CD4-positive, alpha-beta T cell (primary cell): ENCODE measurements at regions not wholly inside any gene's neighbourhood (a gene's known extent, or its start where the extent isn't known, plus 50 kb on each side); places are given as distances from the start of the nearest gene placed in this dataset.

Experiments
- ATAC-seq: fragments of 200-7000 bp; cut with Tn5 transposase; one replicate; pipeline ENCODE4 v1.10.0; 2022; ENCODE audit warnings: mild to moderate bottlenecking; ENCODE audit not compliant: poor library complexity
- CTCF ChIA-PET: fragments of 350-600 bp; sonication (Branson Sonifier 250); formaldehyde crosslinking; loops from one replicate; lab custom pipeline; 2021; ENCODE audit warnings: antibody characterized with exemption, inconsistent platforms; lab: Charles Lee
- POLR2A ChIA-PET: fragments of 350-600 bp; sonication (Branson Sonifier 250); formaldehyde crosslinking; loops from one replicate; lab custom pipeline; 2021; ENCODE audit warnings: antibody characterized with exemption, inconsistent platforms; lab: Charles Lee
- DNase-seq, 14 experiments: peaks; one replicate each; pipeline ENCODE4 v3.0.0-alpha.2; 2013 to 2020; ENCODE audit warnings: mixed read lengths in 2 of 14
- H3K27ac ChIP-seq, 2 donors: one replicate each; pipeline versions ENCODE4 v1.5.1 to v1.7.0; 2013; ENCODE audit warnings: low read length in 2 of 2, low read depth in 1 of 2, mild to moderate bottlenecking in 1 of 2
- H3K27me3 ChIP-seq, 2 experiments: 1 replicate in 1 of 2; 2 replicates in 1 of 2; pipeline versions ENCODE4 v1.6.1 to v1.7.0; 2013; ENCODE audit warnings: low read length in 2 of 2, control low read depth in 1 of 2, mild to moderate bottlenecking in 1 of 2, moderate library complexity in 1 of 2; ENCODE audit not compliant: insufficient read depth in 2 of 2, control insufficient read depth in 1 of 2
- H3K36me3 ChIP-seq: one replicate; pipeline ENCODE4 v1.6.1; 2013; ENCODE audit warnings: low read length, control low read depth; ENCODE audit not compliant: insufficient read depth
- H3K4me1 ChIP-seq: one replicate; pipeline ENCODE4 v1.6.1; 2013; ENCODE audit warnings: low read length, control low read depth; ENCODE audit not compliant: insufficient read depth
- H3K4me3 ChIP-seq: one replicate; pipeline ENCODE4 v1.5.1; 2013; ENCODE audit warnings: mild to moderate bottlenecking, low read length, moderate library complexity
- H3K9me3 ChIP-seq, 2 experiments: 1 replicate in 1 of 2; 2 replicates in 1 of 2; pipeline versions ENCODE4 v1.6.1 to v1.7.0; 2013; ENCODE audit warnings: low read length in 2 of 2, mild to moderate bottlenecking in 2 of 2, control low read depth in 1 of 2, moderate library complexity in 1 of 2; ENCODE audit not compliant: control insufficient read depth in 1 of 2, insufficient read depth in 1 of 2
- H3K27ac Mint-ChIP-seq: one replicate; pipeline ENCODE4 v1.8.0; 2020; ENCODE audit warnings: mixed read lengths
- H3K27me3 Mint-ChIP-seq: one replicate; pipeline ENCODE4 v1.8.0; 2021; ENCODE audit warnings: mixed read lengths
- H3K36me3 Mint-ChIP-seq: one replicate; pipeline ENCODE4 v1.8.0; 2021; ENCODE audit warnings: low read depth, mixed read lengths
- H3K4me1 Mint-ChIP-seq: one replicate; pipeline ENCODE4 v1.8.0; 2021; ENCODE audit warnings: low read depth, mixed read lengths
- H3K4me3 Mint-ChIP-seq: one replicate; pipeline ENCODE4 v1.8.0; 2020; ENCODE audit warnings: mild to moderate bottlenecking, mixed read lengths
- H3K9me3 Mint-ChIP-seq: one replicate; pipeline ENCODE4 v1.8.0; 2020; ENCODE audit warnings: mixed read lengths
- CTCF ChIP-seq: fragments of 200-600 bp; IDR thresholded peaks from one replicate; pipeline ENCODE4 v1.8.0; 2022; ENCODE audit warnings: antibody characterized with exemption, mild to moderate bottlenecking
- intact Hi-C, 2 experiments: fragments of 100-400 bp; cut with DNase I in 1 of 2; cut with micrococcal nuclease in 1 of 2; formaldehyde crosslinking; loops; one replicate each; pipeline versions ENCODE4 v1.15.1 to v1.9.0; 2023 to 2025; cut with DNase I, micrococcal nuclease

GRCh38 chr13:22749626-22750025 lies 431.2 kb upstream of the SGCG start:
- H3K4me3 Mint-ChIP-seq = no peak overlapping the region
- DNase-seq (no peak), ATAC-seq (no peak)
- Histone ChIP-seq H3K36me3 (no peaks in the 10 kb centered on the region), H3K9me3 (peaks cover 0 to 14% of the 10 kb centered on the region in 2 experiments), H3K4me1 (no peaks in the 10 kb centered on the region), H3K4me3 (no peak overlapping the region), H3K27me3 (no peaks in the 10 kb centered on the region), H3K27ac (no peak overlapping the region)
- H3K9me3 Mint-ChIP-seq = peaks cover 2% of the 10 kb centered on the region
- no peak for TF ChIP-seq CTCF
- H3K36me3 Mint-ChIP-seq = no peaks in the 10 kb centered on the region
- no peak overlapping the region for H3K27ac Mint-ChIP-seq
- ChIA-PET POLR2A (no interaction called here), CTCF (no interaction called here)
- peaks cover 8% of the 10 kb centered on the region for H3K27me3 Mint-ChIP-seq
- H3K4me1 Mint-ChIP-seq = no peaks in the 10 kb centered on the region
- intact Hi-C loops = loop anchor here in 1 of 2 experiments (10.0 kb wide), 1 partner anchor 1115 kb away; no protein-coding TSS in a partner anchor

GRCh38 chr13:22757530-22758120 lies 423.2 kb upstream of the SGCG start:
- ATAC-seq (no peak), DNase-seq (peak in 1 of 14 experiments; percentile 1)
- TF ChIP-seq CTCF = no peak
- no peaks in the 10 kb centered on the region for H3K4me1 ChIP-seq
- Mint-ChIP-seq H3K27ac (no peak overlapping the region), H3K9me3 (peaks cover 2% of the 10 kb centered on the region), H3K27me3 (peaks cover 8% of the 10 kb centered on the region), H3K36me3 (no peaks in the 10 kb centered on the region), H3K4me3 (no peak overlapping the region), H3K4me1 (no peaks in the 10 kb centered on the region)
- ChIA-PET POLR2A (no interaction called here), CTCF (no interaction called here)
- H3K27me3 ChIP-seq = no peaks in the 10 kb centered on the region
- no peaks in the 10 kb centered on the region for H3K36me3 ChIP-seq
- intact Hi-C loops = loop anchor here in 1 of 2 experiments (5.0 kb wide), 1 partner anchor 1120 kb away; no protein-coding TSS in a partner anchor
- no peak overlapping the region for H3K4me3 ChIP-seq
- H3K9me3 ChIP-seq = peaks cover 0 to 4% of the 10 kb centered on the region in 2 experiments
- H3K27ac ChIP-seq = no peak overlapping the region

- H3K27me3 ChIP-seq = no peaks in the 10 kb centered on the region
- no peak for TF ChIP-seq CTCF
- Mint-ChIP-seq H3K4me1 (no peaks in the 10 kb centered on the region), H3K36me3 (no peaks in the 10 kb centered on the region), H3K27ac (no peak overlapping the region), H3K27me3 (peaks cover 8% of the 10 kb centered on the region), H3K9me3 (peaks cover 2% of the 10 kb centered on the region), H3K4me3 (no peak overlapping the region)
- DNase-seq = no peak
- intact Hi-C loops = loop anchor here in 1 of 2 experiments (5.0 kb wide), 1 partner anchor 1121 kb away; no protein-coding TSS in a partner anchor
- H3K9me3 ChIP-seq = no peaks in the 10 kb centered on the region
- no peaks in the 10 kb centered on the region for H3K36me3 ChIP-seq
- ChIA-PET POLR2A (no interaction called here), CTCF (no interaction called here)
- H3K27ac ChIP-seq = no peak overlapping the region
- no peaks in the 10 kb centered on the region for H3K4me1 ChIP-seq
- H3K4me3 ChIP-seq = no peak overlapping the region
- ATAC-seq = no peak
Observed at GRCh38 chr13:22758245-22758644, 422.5 kb upstream of the SGCG start.
